ENCODE measurements at regions not wholly inside any gene's neighbourhood (a gene's known extent, or its start where the extent isn't known, plus 50 kb on each side); places are given as distances from the start of the nearest gene placed in this dataset.

DNA sequence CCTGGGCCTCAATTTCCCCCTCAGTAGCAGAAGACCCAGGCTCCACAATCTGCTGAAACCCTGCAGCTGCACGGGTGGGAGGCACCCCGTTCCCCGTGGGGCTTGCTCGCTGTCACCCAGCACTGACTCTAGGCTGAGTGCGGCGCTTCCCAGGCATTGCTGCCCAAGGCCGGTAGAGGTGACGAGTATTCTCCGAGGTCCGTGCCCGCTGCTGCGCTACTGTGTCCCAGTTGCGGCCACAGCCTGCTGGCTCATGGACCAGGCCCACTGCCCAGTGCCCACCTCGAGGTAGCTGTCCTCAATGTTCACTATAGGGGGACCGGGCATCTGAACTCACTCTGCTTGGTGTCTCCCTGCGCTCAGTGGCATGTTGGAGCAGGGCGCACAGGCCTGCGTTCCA lies 74.7 kb downstream of the GSC start:
- no peaks in the 10 kb centered on the region for H3K36me3 ChIP-seq (ENCODE audit: control insufficient read depth, insufficient read depth, low read length)
- TF ChIP-seq, protein P1, sequence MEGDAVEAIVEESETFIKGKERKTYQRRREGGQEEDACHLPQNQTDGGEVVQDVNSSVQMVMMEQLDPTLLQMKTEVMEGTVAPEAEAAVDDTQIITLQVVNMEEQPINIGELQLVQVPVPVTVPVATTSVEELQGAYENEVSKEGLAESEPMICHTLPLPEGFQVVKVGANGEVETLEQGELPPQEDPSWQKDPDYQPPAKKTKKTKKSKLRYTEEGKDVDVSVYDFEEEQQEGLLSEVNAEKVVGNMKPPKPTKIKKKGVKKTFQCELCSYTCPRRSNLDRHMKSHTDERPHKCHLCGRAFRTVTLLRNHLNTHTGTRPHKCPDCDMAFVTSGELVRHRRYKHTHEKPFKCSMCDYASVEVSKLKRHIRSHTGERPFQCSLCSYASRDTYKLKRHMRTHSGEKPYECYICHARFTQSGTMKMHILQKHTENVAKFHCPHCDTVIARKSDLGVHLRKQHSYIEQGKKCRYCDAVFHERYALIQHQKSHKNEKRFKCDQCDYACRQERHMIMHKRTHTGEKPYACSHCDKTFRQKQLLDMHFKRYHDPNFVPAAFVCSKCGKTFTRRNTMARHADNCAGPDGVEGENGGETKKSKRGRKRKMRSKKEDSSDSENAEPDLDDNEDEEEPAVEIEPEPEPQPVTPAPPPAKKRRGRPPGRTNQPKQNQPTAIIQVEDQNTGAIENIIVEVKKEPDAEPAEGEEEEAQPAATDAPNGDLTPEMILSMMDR (IDR thresholded peaks at IDR 0.05; ENCODE audit: insufficient read depth in 1 of 2, low read depth in 1 of 2, low read length in 1 of 2, severe bottlenecking in 1 of 2, unreplicated experiment in 1 of 2): no peak
- H3K4me1 ChIP-seq: no peaks in the 10 kb centered on the region
- no peak overlapping the region for H3K4me3 Mint-ChIP-seq (ENCODE audit: unreplicated experiment)
- no peaks in the 10 kb centered on the region; the same call in 1 of the 2 replicates for H3K27me3 ChIP-seq (replicated peaks; ENCODE audit: control insufficient read depth, insufficient read depth, low read length)
- H3K27me3 Mint-ChIP-seq (ENCODE audit: insufficient read depth, unreplicated experiment): peaks cover 5% of the 10 kb centered on the region
- H3K4me1 Mint-ChIP-seq (ENCODE audit: low read depth, unreplicated experiment): no peaks in the 10 kb centered on the region
- ChIA-PET POLR2A (no interaction called here), CTCF (no interaction called here)
- H3K4me3 ChIP-seq (ENCODE audit: low read depth, low read length): no peak overlapping the region
- no peak for DNase-seq
- no peak overlapping the region for H3K27ac Mint-ChIP-seq (ENCODE audit: unreplicated experiment)
- no peaks in the 10 kb centered on the region for H3K9me3 Mint-ChIP-seq (ENCODE audit: unreplicated experiment)
- intact Hi-C loops (cut with micrococcal nuclease; ENCODE audit: unreplicated experiment): loop anchor here (10.0 kb wide), 1 partner anchor 380 kb away; no protein-coding TSS in a partner anchor
- no TSS peak for BruUV-seq (replicated peaks)
- H3K36me3 Mint-ChIP-seq (ENCODE audit: insufficient read depth, unreplicated experiment): no peaks in the 10 kb centered on the region
- H3K9me3 ChIP-seq: no peaks in the 10 kb centered on the region

DNA sequence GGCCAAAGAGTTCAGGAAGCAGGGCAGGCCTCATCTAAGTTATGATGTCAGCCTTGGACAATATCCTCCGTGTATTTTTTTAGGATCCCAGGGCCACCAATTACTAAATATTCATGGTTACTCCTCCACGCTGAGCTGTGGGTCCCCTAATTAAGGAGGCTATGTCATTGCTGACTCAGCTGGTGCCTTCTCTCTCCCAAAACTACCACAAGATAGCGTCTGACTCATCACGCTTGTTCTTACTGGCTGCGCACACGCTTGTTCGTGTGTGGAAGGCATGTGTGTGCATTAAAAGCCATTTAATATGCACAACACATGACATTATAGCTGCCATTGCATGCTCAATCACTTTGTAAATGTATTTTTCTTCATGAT lies 78.3 kb downstream of the GSC start:
- Histone ChIP-seq H3K4me1 (no peaks in the 10 kb centered on the region), H3K9me3 (no peaks in the 10 kb centered on the region), H3K27me3 (replicated peaks; ENCODE audit: control insufficient read depth, insufficient read depth, low read length) (no peaks in the 10 kb centered on the region), H3K36me3 (ENCODE audit: control insufficient read depth, insufficient read depth, low read length) (no peaks in the 10 kb centered on the region), H3K4me3 (ENCODE audit: low read depth, low read length) (no peak overlapping the region)
- no TSS peak for BruUV-seq (replicated peaks)
- CTCF ChIA-PET: no interaction called here
- H3K9me3 Mint-ChIP-seq (ENCODE audit: unreplicated experiment): no peaks in the 10 kb centered on the region
- H3K27ac Mint-ChIP-seq (ENCODE audit: unreplicated experiment): no peak overlapping the region
- POLR2A ChIA-PET: no interaction called here
- no peak overlapping the region for H3K4me3 Mint-ChIP-seq (ENCODE audit: unreplicated experiment)
- no peak for DNase-seq
- no peaks in the 10 kb centered on the region for H3K27me3 Mint-ChIP-seq (ENCODE audit: insufficient read depth, unreplicated experiment)
- intact Hi-C loops (cut with micrococcal nuclease; ENCODE audit: unreplicated experiment): loop anchor here (10.0 kb wide), 1 partner anchor 383 kb away; no protein-coding TSS in a partner anchor
- no peaks in the 10 kb centered on the region for H3K36me3 Mint-ChIP-seq (ENCODE audit: insufficient read depth, unreplicated experiment)
- no peaks in the 10 kb centered on the region for H3K4me1 Mint-ChIP-seq (ENCODE audit: low read depth, unreplicated experiment)
- TF ChIP-seq, protein P1 (IDR thresholded peaks at IDR 0.05; ENCODE audit: insufficient read depth in 1 of 2, low read depth in 1 of 2, low read length in 1 of 2, severe bottlenecking in 1 of 2, unreplicated experiment in 1 of 2): no peak

DNA sequence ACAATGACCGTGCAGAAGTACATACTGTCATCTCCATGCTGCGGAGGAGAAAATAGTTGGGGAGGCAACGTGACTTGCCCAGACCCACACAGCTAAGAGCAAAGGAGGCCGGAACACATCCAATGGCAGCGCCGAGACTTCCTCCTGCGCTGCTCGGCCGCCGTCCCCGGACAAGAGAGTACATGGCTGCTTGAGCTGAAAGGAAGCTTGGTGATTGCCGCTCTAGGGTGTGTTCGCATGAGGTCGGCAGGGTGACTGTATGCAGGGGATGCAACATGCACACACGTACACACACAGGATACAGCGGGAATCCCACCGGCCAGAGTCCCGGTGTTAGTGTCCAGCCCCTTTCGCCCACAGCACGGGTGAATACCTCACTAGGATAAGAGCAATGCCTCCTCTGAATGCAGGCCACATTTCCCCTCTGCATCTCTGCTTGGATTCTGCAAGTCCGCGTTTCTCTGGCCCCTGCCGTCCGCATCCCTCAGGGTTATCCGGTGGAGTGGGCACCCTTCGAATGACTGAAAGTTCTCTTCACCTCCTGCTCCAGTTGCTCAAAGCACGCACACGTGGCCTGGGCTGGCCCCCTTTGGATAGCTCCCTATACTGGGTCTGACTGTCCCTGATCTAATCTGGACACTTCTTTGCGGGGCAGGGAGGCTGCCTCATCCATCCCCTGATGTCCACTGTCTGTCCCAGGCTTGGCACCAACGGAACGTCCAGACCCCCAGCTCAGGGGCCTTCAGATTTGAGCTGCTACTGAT lies 78.8 kb downstream of the GSC start:
- no peak for DNase-seq
- H3K4me1 ChIP-seq: no peaks in the 10 kb centered on the region
- H3K9me3 Mint-ChIP-seq (ENCODE audit: unreplicated experiment): no peaks in the 10 kb centered on the region
- no peaks in the 10 kb centered on the region for H3K36me3 Mint-ChIP-seq (ENCODE audit: insufficient read depth, unreplicated experiment)
- no peak overlapping the region for H3K27ac Mint-ChIP-seq (ENCODE audit: unreplicated experiment)
- no peaks in the 10 kb centered on the region for H3K36me3 ChIP-seq (ENCODE audit: control insufficient read depth, insufficient read depth, low read length)
- H3K9me3 ChIP-seq: no peaks in the 10 kb centered on the region
- ChIA-PET POLR2A (no interaction called here), CTCF (interaction anchor here (1.0 kb wide), 1 partner anchor 257 kb away, joined by 5 read pairs; no protein-coding TSS in a partner anchor)
- intact Hi-C loops (cut with micrococcal nuclease; ENCODE audit: unreplicated experiment): loop anchor here (10.0 kb wide), 1 partner anchor 384 kb away; no protein-coding TSS in a partner anchor
- H3K27me3 Mint-ChIP-seq (ENCODE audit: insufficient read depth, unreplicated experiment): no peaks in the 10 kb centered on the region
- TF ChIP-seq, protein P1 (IDR thresholded peaks at IDR 0.05; ENCODE audit: insufficient read depth in 1 of 2, low read depth in 1 of 2, low read length in 1 of 2, severe bottlenecking in 1 of 2, unreplicated experiment in 1 of 2): no peak
- no peaks in the 10 kb centered on the region for H3K4me1 Mint-ChIP-seq (ENCODE audit: low read depth, unreplicated experiment)
- H3K4me3 ChIP-seq (ENCODE audit: low read depth, low read length): no peak overlapping the region
- H3K4me3 Mint-ChIP-seq (ENCODE audit: unreplicated experiment): no peak overlapping the region
- H3K27me3 ChIP-seq (replicated peaks; ENCODE audit: control insufficient read depth, insufficient read depth, low read length): no peaks in the 10 kb centered on the region
- BruUV-seq (replicated peaks): no TSS peak
